HG03135 (cell line): ENCODE measurements at regions not wholly inside any gene's neighbourhood (a gene's known extent, or its start where the extent isn't known, plus 50 kb on each side); places are given as distances from the start of the nearest gene placed in this dataset.

Experiments
- ATAC-seq: cut with Tn5 transposase; IDR thresholded peaks from one replicate; pipeline ENCODE4 v1.9.1; 2021; ENCODE audit warnings: mild to moderate bottlenecking, moderate library complexity; ENCODE audit not compliant: unreplicated experiment

DNA sequence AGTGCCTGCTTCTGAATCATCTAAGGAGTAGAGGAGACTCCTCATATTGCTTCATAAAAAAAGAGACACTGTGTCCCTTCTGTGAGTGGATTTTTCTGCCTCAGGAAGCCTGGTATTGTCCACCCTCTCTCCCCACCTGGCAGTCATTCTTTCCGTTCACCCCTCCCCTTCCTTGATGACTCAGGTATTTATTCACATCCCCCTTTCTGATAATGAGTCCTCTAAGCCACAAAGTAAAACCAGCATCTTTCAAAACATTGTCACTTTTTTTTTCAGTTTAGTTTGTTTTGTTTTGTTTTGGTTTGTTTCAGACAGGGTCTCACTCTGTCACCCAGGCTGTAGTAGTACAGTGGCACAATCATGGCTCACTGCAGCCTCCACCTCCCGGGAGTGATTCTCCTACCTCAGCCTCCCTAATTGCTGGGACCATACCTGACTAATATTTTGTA lies 65.2 kb upstream of the UBE2E1 start:
- ATAC-seq, result peak; percentile 87

- no peak for ATAC-seq
Observed at GRCh38 chr3:23741036-23741706, 64.6 kb upstream of the UBE2E1 start.

- no peak for ATAC-seq
Observed at GRCh38 chr3:23743141-23743784, 62.5 kb upstream of the UBE2E1 start.

DNA sequence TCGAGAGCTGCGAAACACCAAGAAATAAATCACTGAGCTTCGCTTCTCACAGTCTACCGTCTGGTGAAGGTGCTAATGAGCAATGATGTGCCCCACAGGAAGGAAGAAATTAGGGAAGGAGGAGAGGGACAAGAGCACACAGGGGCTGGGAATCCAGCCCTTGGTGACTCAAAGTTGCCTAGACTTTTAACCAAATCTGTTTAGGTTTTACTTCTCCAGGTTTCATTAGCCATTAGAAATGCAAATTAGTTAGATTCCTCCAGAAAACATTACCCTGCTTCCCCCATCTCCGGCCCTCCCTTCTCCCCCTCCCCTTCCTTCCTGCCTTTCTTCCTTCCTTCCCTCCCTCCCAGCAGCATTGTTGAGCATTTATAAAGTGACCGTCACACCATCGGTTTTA lies 59.3 kb upstream of the UBE2E1 start:
- no peak for ATAC-seq

DNA sequence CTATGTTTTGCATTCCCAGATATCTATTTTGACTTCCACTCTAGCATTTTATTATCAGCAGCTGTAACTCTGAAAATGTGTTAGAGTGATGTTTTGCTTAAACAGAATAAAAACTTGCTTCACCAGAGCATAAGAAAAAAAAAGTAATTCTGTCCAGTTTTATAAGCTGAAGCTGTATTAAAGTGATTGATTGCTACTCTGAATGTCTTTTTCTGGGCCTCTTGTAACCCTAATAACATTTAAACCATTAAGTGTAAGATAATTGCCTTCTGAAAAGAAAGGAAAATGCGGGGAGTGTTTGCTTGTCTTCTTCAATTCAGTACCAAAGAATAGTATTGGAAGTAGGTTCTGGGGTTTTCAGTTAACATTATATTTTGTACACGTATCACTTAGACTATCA lies 57.9 kb upstream of the UBE2E1 start:
- no peak for ATAC-seq

- ATAC-seq, result no peak
Observed at GRCh38 chr3:23748398-23749110, 57.2 kb upstream of the UBE2E1 start.

- no peak for ATAC-seq
Observed at GRCh38 chr3:23749609-23750008, 56.1 kb upstream of the UBE2E1 start.

GRCh38 chr3:23750573-23751210 lies 55.1 kb upstream of the UBE2E1 start:
- no peak for ATAC-seq

GRCh38 chr3:23751212-23751723 lies 54.5 kb upstream of the UBE2E1 start:
- ATAC-seq, result no peak

- ATAC-seq, result no peak
Observed at GRCh38 chr3:23752126-23752525, 53.6 kb upstream of the UBE2E1 start.

- ATAC-seq, result no peak
Observed at GRCh38 chr3:23754215-23754614, 51.5 kb upstream of the UBE2E1 start.
